ENCODE measurements at regions not wholly inside any gene's neighbourhood (a gene's known extent, or its start where the extent isn't known, plus 50 kb on each side); places are given as distances from the start of the nearest gene placed in this dataset.

DNA sequence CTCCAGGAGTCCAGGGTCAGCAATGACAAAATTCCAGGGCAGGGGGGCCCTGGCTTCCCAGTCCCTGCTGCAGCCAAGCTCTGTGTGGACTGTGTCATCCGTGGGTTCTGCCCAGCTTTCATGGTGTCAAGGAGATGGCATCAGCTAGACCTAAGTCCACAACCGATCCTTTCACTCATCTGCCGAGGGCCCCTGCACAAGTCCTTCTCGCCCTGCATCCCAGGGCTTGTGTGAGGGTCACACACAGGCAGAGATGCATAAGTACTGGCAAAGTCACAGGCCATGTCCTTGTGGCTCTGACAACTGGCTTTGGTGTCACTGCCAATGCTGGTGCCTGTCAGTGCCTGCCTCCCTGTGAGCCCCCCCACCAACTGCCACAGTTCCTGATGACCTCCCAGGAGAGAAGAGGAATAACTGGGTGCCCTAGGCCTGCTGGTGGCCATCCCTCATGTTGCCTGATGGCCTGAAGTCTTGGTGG lies 181.4 kb upstream of the CST7 start:
- Histone ChIP-seq H3K36me3 (replicated peaks; ENCODE audit: insufficient read depth, low read length) (no peaks in the 10 kb centered on the region), H3K27me3 (replicated peaks; ENCODE audit: insufficient read depth, low read length) (no peaks in the 10 kb centered on the region), H3K9ac (ENCODE audit: low read length) (no peak overlapping the region), H3K79me2 (ENCODE audit: low read length) (no peaks in the 10 kb centered on the region), H2AFZ (ENCODE audit: low read length) (no peak overlapping the region), H3K27ac (ENCODE audit: low read length) (no peak overlapping the region), H3K4me3 (ENCODE audit: low read length) (no peak overlapping the region), H3K4me1 (ENCODE audit: low read length) (no peaks in the 10 kb centered on the region), H3K4me2 (ENCODE audit: low read depth, low read length) (no peak overlapping the region), H3K9me3 (replicated peaks; ENCODE audit: insufficient read depth, low read length) (no peaks in the 10 kb centered on the region), H4K20me1 (ENCODE audit: insufficient read depth, low read length) (no peaks in the 10 kb centered on the region), H3F3A (ENCODE audit: insufficient read depth, low read length) (no peaks in the 10 kb centered on the region), H3K9me2 (replicated peaks; ENCODE audit: insufficient read depth, low read length) (no peaks in the 10 kb centered on the region)
- DNase-seq: no peak
- TF ChIP-seq EZH2 (optimal IDR thresholded peaks at IDR 0.05; ENCODE audit: low read depth, low read length): no peak
- TF ChIP-seq, protein P1, sequence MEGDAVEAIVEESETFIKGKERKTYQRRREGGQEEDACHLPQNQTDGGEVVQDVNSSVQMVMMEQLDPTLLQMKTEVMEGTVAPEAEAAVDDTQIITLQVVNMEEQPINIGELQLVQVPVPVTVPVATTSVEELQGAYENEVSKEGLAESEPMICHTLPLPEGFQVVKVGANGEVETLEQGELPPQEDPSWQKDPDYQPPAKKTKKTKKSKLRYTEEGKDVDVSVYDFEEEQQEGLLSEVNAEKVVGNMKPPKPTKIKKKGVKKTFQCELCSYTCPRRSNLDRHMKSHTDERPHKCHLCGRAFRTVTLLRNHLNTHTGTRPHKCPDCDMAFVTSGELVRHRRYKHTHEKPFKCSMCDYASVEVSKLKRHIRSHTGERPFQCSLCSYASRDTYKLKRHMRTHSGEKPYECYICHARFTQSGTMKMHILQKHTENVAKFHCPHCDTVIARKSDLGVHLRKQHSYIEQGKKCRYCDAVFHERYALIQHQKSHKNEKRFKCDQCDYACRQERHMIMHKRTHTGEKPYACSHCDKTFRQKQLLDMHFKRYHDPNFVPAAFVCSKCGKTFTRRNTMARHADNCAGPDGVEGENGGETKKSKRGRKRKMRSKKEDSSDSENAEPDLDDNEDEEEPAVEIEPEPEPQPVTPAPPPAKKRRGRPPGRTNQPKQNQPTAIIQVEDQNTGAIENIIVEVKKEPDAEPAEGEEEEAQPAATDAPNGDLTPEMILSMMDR (IDR thresholded peaks at IDR 0.05; ENCODE audit: low read length): no peak

DNA sequence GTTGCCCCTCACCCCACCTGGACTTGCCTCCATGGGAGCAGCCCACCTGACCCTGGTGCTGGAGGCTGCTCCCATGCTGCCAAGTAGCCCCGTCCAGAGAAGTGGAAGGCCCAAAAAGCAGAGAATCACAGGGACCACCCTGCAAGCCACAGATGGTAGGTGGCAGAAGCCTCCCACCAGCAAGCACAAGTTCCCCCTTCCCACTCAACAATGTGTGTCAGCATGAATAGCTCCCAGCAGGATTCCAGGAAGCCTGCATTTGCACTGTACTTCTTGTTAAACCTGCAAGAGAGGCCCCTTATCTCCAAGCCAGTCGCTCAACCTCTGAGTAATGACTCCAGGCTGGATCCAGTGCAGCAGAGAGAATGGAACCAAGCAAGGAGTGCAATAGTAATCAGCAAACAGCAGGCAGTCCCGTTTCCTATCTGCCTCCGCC lies 180.8 kb upstream of the CST7 start:
- peaks cover 3% of the 10 kb centered on the region; the same call in 1 of the 2 replicates for H3K4me1 ChIP-seq (ENCODE audit: low read length)
- no peak for DNase-seq

DNA sequence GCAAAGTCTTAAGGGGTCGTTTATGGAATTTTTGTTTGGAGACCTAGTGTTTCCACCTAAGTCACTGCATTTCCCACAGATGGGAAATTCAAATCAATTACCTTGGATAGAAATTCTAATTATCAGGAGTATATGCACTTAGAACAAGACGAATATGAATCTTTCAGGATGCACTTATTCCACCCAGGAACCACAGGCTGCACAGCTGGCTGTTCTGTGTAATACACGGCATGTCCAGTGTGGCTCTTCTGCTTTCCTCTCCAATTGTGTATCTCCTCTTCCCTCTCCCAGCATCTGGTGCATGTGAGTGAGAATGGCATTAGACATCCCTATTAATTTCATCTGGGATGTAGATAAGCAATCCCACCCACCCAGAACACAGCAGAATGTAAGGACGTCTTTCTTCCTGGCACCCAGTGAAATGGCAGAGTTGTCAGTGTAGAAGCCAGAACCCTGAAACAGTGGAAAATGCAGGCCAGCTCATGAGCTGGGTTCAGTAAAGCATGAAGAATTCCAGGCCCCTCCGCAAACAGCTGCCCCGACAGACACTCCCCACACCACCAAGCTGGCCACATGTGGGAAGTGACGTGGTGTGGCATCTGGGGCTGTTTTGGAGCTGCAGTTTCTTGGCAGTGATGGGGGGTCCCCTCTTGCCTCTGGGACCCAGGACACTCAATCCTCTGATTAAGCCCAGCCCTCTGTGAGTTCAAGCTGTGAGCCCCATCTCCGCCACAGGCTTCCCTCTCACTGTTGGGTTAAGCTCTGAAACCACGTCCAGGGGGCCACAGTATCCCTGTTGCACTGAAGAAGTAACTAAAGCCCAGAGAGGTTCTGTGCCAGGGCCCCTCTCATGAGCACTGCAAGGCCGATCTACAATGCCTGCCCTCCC lies 180.1 kb upstream of the CST7 start:
- TF ChIP-seq EZH2 (optimal IDR thresholded peaks at IDR 0.05; ENCODE audit: low read depth, low read length) (no peak), EZH2phosphoT487 (IDR thresholded peaks at IDR 0.05; ENCODE audit: low read length) (no peak)
- TF ChIP-seq, protein P1 (IDR thresholded peaks at IDR 0.05; ENCODE audit: low read length): no peak
- no peak for DNase-seq
- H3K27ac ChIP-seq (ENCODE audit: low read length): no peak overlapping the region
- H3K4me2 ChIP-seq (ENCODE audit: low read depth, low read length): no peak overlapping the region
- H3K9me3 ChIP-seq (replicated peaks; ENCODE audit: insufficient read depth, low read length): no peaks in the 10 kb centered on the region
- H3K9me2 ChIP-seq (replicated peaks; ENCODE audit: insufficient read depth, low read length): no peaks in the 10 kb centered on the region
- H3K4me1 ChIP-seq (ENCODE audit: low read length): peaks cover 10% of the 10 kb centered on the region
- no peaks in the 10 kb centered on the region for H3F3A ChIP-seq (ENCODE audit: insufficient read depth, low read length)
- H3K4me3 ChIP-seq (ENCODE audit: low read length): no peak overlapping the region
- H3K79me2 ChIP-seq (ENCODE audit: low read length): no peaks in the 10 kb centered on the region
- H3K36me3 ChIP-seq (replicated peaks; ENCODE audit: insufficient read depth, low read length): no peaks in the 10 kb centered on the region
- no peak overlapping the region for H3K9ac ChIP-seq (ENCODE audit: low read length)
- H2AFZ ChIP-seq (ENCODE audit: low read length): no peak overlapping the region
- H3K27me3 ChIP-seq (replicated peaks; ENCODE audit: insufficient read depth, low read length): no peaks in the 10 kb centered on the region
- no peaks in the 10 kb centered on the region for H4K20me1 ChIP-seq (ENCODE audit: insufficient read depth, low read length)

More for the DNA sequence above, 180.8 kb upstream of the CST7 start:
- Histone ChIP-seq H3K9me3 (replicated peaks; ENCODE audit: insufficient read depth, low read length) (no peaks in the 10 kb centered on the region), H4K20me1 (ENCODE audit: insufficient read depth, low read length) (no peaks in the 10 kb centered on the region), H3K27ac (ENCODE audit: low read length) (no peak overlapping the region), H3F3A (ENCODE audit: insufficient read depth, low read length) (no peaks in the 10 kb centered on the region), H2AFZ (ENCODE audit: low read length) (no peak overlapping the region), H3K27me3 (replicated peaks; ENCODE audit: insufficient read depth, low read length) (no peaks in the 10 kb centered on the region), H3K4me2 (ENCODE audit: low read depth, low read length) (no peak overlapping the region), H3K36me3 (replicated peaks; ENCODE audit: insufficient read depth, low read length) (no peaks in the 10 kb centered on the region), H3K9ac (ENCODE audit: low read length) (no peak overlapping the region), H3K9me2 (replicated peaks; ENCODE audit: insufficient read depth, low read length) (no peaks in the 10 kb centered on the region), H3K4me3 (ENCODE audit: low read length) (no peak overlapping the region), H3K79me2 (ENCODE audit: low read length) (no peaks in the 10 kb centered on the region)
- TF ChIP-seq, protein P1 (IDR thresholded peaks at IDR 0.05; ENCODE audit: low read length): no peak
- TF ChIP-seq EZH2phosphoT487 (IDR thresholded peaks at IDR 0.05; ENCODE audit: low read length) (no peak), EZH2 (optimal IDR thresholded peaks at IDR 0.05; ENCODE audit: low read depth, low read length) (no peak)
